ENCODE measurements at regions not wholly inside any gene's neighbourhood (a gene's known extent, or its start where the extent isn't known, plus 50 kb on each side); places are given as distances from the start of the nearest gene placed in this dataset.

DNA sequence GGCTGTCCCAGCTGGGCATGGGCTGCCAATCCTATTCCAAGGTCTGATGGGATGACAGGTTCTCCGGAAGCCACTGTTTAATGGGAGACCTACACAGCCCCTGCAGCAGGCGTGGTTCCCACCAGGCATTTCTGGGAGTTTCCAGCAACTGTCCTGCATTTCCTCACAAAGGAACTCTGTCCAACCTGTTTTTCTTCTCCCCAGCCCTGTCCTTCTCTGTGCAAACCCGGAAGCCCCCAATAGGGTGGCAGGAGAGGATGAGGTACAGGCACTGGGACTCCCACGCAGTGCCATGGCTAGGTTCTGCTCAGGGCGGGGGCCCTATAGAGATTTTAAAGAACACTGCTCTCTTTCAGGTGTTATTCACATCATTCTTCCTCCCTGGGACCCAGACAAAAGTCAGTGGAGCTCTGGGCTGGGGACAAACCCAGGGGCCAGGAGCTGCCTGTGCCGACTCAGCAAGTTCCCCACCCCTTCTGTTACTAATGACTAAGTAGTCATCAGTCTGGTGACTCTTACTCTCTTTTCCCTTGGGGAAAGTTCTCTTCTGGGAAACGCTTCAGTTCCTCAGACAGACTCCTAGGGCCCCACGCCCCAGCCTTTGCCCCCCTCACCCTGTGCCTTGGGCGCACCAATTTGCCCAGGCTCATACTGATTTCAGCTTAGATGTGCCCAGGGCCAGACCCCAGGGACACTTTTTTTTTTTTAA is 97.7 kb downstream of the CD47 start:
- no peak for DNase-seq

DNA sequence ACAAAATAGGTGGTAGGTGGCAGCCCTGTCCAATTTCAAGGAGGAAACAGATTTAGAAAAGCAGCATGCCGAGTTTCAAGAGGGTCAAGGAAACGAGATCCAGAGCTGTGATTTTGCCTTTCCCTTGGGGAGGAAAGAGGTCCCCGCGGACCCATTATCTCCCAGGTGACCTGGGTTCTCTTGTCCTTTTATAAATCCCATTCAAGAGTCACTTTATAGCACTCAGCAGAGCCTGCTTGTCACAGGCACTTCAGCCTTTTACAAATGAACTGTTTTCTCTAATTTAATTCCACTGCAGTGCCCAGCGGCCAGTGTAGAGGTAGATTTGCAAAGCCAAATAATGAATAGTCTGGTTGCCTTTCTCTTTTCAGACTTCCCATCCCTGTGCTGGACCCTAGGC is 99.9 kb downstream of the CD47 start:
- DNase-seq, result no peak

DNA sequence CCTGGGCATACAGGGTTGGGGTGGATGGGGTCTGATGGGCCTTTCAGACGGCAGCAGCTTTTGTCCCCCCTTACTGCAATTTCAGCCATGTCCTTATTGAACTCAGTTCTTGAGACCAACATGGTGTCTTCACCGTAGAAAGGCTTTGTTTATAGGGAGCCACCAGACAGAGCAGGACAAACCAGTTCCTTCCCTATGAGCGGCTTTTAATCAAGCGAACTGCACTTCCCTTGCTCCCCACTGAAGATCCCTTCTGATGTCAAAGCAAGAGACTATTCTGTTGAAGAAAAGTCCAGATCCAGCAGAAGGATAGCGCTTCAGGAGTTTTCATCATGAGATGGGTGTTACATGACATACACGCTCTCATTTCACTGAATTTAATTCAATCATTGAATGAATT is 100.4 kb downstream of the CD47 start:
- DNase-seq, result no peak

DNA sequence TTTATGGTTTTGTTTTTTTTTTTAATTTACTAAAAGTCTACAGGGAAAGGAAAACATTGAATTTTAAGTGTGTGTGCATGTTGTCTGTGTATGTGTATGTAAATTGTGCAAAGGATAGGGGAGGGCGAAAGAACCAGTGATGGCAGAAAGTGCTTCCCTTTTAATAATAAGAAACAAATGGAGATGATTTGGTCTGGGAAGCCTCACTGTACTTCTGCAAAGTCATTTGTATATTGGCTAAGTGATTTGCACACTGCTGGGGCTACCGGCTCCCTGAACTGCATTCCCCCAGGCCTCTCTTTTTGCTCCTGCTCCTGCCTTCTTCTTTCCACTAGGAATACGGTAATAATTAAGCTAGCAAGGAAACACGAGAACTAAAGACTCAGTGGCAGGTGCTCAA is 101.2 kb downstream of the CD47 start:
- no peak for DNase-seq

DNA sequence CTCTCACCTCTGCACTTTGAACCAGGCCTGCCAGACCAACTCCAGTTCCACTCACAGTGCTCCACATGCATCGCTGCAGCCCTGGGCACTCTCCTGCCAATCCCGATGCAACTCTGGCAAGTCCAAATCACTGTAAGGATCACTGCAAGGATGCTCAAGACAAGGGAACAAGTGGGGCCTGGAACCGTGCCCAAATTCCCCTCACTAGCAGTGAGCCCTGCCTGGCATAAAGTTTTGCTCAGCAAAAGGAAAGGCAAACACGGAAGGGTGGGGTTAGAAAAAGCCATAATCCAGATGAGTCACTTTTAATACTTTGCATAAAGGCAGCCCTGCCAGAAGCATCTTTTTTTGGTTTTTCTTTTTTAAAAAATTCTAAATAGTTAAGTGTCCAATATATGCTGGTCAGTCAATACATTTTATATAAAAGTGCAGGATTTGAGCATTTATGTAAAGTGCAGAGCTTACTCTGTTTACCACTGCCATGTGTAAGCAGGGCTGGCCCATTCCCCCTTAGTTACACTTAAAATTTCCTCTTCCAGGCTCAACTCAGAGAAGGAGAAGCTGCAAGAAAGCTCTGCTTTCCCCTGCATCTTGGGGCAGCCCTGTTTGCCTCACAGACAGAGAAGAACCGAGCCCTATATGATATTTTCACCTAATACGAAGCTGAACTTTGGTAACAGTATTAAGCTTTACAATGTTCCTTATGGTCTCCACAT is 102.2 kb downstream of the CD47 start:
- peak; percentile 6 for DNase-seq

DNA sequence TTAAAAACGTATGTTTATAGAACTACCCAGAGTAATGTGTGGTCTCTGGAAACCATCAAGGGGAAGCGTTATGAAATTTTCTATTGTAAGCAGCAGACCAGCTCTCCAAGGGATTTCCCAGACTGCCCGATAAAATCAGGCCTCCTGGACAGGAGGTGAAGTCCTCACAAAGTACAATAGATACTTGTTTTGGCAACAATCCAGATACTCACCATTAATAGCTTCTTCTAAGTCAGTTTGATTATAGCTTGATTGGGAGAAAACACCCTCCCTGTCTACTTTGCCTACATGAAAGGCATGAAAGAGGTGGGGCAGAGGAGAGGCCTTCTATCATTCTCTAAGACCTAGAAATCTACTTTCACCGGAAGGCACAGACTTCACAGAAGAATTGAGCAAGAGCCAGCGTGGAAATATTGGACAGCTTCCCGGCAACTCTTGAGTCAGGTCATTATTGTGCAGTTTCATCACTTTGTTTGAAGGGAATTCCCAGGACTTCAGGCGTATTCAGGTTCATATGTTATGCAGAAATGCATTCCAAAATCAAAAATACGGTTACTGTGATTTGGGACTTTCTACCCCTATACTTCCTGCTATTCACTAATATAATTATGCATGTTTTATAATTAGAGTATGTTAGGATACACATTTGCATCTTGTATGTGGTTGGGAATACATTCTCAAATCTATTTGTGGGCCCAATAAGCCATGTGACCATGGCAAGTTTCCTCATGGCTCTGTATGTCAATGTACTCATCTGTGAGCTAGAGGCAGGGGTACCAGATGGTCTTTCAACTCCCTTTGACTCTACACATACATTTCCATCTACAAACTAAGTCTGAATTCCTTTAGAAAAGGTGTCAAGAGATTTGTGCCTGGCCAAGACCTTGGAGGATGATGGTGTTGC is 103.5 kb downstream of the CD47 start:
- no peak for DNase-seq

DNA sequence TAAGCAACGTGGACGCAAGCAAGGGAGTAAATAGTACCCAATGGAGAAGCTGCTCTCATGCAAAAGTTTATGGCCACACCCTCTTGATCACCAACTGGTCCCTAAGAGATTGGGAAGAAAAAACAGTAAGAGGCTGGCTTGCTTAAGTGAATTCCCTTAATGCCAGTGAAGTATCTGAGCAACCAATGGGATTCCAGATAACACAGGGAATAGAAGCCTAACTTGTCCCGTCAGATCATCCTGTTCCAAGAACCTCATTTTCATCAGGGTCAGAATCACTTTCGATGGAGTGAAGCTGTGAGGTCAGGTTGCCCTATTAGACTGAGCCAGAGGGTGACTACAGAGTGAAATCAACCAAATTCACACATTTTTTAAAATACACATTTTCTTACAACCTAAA is 104.3 kb downstream of the CD47 start:
- no peak for DNase-seq

DNA sequence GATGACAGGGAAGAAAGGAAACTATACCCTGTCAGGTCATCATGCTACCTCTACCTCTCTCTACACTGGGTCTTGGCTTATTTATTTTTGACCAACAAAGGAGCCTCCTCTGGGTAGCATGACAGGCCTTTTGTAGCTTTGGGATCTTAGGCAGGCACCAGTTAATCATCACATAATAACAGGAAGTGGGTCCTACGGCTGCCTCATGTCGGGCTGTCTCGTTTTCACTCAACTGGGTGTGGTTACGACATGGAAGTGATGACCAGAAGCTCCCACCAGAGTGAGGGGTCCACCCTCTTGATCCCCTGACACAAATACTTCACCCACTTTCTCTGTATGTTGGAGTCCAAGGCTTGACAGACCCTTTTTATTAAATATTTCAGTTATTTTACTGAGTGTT is 105.3 kb downstream of the CD47 start:
- DNase-seq, result peak; percentile 11

DNA sequence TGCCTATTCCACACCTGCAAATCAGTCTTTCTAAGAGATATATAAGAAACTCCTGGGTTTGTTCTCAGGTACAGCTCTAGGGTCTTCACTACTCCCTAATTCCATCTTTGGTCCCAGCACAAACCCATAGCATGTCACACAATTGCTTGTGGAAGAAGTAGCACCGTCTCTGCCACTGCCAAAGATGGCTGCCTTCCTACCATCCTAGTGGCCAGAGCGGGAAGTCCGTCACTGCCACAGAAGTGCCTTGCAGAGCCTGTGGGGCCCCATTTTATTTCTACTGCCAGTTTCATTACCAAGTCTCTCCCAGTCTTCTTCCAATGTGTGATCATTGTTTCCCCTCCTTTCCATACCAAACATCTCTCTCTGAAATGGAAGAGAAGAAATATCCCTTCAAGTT is 107.6 kb downstream of the CD47 start:
- DNase-seq, result no peak

DNA sequence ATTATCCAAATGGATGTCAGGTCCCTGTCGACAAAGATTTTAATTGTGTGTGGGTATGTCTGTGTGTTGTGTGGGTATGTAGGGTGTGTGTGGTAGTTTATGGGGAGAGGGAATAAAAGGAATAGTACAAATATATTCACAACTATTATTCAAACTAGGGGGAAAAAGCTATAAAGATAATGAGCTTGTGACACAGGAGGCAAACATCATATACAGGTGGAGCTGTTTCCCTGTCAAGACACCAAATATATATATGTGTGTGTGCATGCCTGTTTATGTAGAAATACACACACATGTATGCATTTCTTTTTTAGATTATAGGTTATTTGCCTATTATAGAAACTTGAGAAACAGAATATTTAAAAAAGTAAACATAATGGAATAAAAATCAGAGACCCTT is 108.7 kb downstream of the CD47 start:
- no peak for DNase-seq

DNA sequence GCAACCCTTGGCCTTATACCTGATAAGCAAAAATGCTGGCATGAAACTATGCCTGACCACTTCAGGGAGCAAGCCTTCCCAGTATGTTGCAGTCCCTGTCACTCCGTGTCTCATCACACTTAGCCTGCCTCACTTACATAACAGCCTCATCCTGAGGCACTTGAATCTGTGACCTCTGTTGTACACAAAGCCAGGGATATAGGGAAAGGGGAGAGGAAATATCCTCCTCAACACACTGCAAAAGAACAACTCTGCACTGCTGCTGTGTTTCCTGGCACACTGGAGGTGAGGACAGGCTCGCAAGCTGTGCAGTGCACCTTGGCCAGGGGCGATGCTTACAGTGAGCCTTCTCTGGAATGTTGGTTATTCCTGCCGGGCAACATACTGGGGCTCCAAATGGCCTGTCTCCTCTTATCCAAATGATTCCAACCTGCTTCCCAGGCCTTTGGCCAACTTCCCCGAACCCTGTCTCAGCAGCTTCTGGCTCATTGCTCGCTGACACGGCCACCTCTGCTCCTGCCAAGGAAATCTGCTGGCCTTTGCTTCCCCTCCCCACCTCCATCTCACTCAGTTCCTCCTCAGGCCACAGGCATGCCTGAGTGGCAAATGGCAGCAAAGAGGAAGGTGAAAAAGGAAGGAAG is 109.2 kb downstream of the CD47 start:
- peak; percentile 4 for DNase-seq

DNA sequence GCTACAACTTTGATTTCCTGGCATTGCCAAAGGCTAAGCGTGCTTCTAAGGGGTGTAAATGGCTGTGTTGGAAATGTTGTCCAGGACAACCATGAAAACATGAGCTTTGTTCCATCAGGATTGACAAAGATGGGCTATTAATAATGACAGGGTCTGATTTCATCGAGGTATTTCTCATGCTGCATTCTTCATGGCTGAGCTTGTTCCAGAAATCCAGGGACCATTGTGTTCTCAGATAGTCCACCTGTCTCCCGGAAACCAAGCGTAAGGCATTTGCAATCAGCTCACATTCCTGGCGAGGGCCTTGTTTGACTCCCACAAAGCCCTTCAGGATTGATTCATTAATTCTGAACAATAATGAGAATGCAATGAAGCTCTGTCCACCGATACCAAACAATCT is 111.3 kb downstream of the CD47 start:
- DNase-seq, result no peak

DNA sequence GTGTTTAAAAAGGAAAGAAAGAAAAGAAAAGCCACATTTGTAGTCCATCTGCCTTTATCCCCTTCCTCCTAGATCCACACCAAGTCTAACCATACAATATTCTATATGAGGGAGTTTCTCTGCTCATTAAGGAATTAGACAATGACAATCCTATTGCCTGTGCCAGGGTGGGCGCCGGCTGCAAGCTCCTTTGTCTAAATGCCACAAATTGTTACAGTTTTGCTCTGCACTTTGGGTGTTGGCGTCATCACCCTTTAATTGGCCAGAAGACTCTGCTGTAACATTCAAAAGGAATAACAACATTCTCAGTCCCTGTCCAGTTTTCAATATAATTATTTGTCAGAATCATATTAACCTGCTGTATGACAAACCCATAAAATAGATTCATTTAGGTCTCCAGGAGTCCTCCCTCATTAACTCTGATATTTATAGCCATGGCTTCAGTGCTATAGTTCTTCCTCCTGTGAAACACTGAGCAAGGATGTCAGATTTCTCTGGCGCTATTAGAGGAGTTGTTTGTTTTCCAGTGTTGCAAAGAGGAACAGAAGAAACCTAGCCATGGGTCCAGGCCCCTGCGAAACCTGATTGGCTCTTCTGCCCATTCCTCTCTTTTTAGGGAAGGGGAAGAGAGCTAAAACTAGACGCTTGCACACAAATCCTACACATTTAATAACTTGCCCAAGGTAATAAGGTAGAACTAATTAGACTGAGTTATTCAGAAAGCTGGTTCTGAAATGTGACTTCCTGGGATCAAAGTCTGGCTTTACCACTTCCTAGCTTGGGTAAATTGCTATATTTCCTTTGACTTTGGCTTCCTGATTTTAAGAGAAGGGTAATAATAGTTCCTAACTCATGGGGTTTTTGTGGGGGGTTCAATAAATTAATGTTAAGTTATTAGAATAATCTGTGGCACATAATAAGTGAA is 112.4 kb downstream of the CD47 start:
- no peak for DNase-seq

DNA sequence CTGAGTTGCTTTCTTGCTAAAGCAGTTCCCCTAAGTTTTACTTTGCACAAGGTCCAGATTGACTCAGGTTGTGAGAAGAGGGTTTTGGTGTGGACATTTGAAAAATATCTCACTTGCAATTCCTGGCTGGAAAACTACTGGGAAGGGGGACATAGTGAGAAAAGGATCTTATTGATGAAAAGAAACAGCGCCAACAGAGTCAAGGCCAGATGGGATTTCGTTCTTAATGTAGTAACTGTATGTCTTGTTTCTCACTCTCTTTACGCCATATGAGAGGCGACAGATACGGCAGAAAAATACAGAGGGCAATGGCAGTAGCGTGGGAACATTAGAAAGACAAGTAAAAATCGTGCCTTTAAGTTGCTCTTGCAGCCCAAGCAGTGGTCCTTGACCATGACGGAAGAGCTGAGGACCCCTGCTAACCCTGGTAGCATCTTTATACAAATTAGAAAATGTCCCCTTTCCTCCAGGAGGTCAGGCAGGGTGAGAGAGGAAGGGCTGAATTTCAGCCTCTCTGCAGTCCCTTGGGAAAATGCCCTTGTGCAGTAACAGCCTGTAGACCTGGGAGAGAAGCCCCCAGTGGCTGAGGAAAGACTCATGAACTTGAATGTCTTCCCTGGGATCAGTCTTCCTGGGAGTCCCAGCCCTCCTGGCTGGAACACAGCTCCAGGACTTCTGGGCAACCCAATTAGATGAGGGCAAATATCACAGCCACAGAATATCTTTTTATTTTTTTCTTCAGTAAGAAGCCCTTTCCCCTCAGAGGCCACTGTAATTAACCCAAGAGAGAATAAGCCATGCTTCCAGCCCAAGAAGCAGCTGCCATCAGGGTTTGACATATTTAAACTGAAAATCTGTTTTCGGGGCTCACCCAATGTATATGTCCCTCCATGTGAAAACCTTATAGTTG is 113.4 kb downstream of the CD47 start:
- no peak for DNase-seq

DNA sequence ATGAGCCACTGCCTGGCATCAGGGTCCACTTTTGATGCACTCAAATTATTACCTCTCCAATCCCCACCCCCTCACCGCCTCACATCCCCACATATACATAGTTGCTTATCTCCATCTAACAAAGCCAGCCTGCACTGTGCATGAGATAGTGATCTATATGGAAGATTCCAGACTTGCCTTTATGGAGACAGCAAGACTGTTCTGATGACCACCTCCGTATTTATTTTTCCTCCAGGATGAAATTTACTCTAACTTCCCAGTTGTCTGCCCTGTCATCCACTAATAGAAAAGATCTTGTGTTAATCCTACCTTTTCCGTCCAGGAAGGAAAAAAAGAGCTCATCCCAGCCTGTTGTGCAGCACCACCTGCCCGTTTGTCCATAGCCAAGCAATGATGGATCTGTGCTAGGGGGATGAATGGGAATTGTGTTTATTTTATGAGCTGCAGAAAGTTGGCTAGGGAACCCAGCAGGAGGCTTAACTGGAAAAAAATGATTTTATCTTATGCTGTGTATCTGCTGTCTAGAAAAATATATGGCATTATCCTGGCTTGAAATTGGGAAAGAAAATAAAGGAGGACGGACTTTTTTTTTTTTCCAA is 114.5 kb downstream of the CD47 start:
- DNase-seq, result no peak

DNA sequence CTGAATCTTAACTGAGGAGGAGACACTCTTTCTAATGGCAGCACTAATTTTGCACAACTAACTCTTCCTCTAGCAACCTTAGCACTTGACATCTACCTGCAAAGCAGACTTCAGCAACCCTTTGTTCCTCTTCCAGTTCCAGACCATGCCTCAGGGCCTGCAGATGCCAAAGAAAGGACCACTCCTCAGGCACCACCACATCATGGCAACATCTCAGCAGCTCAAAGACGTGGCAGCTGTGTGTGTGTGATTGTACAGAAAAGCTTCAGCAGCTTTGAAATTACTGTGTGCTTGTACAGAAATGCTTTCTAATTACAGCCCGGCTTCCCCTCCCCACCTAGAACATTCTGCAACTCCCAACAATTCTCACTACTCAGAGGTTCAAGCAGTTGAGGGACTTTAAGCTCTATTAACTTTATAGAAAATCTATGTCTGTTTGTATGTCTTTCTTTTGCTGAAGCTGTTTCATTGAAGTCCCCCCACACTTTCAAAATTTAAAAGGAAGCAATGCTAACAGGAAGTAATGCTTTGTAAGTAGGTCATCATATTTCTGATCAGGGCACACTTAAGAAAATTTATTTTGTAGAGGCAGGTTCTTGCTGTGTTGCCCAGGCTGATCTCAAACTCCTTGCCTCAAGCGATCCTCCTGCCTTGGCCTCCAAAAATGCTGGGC is 115.2 kb downstream of the CD47 start:
- no peak for DNase-seq

DNA sequence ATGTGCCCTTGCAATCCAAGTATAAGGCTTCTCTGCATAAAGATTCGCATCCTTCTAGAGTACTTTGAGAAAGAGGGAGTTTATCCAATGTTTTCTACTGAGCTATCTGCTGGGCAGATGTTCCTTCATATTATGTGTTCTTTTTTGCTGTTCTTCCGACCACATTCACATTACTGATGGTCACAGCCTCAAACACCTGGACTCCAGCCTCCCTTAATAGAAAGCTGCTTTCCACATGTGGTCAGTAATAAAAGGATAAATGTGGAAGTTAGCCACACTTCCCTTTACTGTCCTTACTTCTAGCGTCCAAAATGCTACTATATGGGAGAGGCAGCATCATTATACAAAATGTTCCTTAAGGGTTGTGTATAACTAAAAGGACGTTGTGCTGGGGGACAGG is 116.9 kb downstream of the CD47 start:
- DNase-seq, result no peak

DNA sequence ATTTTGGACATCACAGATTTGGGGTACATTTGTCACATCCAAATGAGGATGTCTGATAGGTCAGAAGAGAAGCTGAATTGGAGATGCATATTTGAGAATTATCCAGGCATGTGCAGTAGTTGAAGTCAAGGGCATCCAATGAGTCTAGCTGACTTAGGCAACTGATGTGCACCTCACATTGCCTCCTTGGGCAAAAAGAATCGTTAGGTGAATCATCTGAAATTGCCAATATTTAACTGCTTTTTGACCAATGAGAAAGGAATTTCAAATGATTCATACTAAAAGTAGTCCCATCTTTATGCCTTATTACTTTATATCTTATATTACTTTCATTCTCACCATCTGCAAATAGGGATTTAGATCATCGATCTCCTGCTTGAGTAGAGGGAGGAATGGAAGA is 117.7 kb downstream of the CD47 start:
- no peak for DNase-seq

DNA sequence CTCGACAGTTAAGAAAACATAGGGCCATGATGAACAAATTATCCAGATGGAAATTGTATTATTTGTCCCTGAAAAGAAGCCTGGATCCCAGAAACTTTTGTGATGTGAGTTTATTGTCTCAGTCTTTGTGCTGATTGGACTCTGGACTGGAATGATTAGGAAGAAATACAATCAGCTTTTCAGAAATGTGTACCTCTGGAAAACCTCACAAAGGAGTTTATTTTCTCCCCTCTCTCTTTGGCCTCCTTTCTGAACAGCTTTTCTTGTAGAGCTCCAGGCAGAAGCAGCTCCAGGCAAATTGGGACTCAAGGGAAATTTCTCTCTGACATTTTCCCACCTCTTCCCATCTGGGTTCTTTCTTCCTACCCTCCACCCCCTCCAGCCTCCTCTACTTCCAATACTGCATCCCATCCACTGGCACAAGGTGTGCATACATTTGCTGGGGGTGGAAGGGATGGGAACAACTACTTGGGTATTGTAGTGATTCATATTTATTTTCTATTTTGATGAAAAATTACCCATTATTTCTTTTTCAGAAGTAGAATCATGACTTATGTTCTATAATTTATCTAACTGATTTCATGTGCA is 119.7 kb downstream of the CD47 start:
- DNase-seq, result no peak
